OCI-LY7 (cell line): ENCODE measurements at regions not wholly inside any gene's neighbourhood (a gene's known extent, or its start where the extent isn't known, plus 50 kb on each side); places are given as distances from the start of the nearest gene placed in this dataset.

Experiments used
- BruUV-seq: library from RNA; stranded (reverse); fragments of 400-500 nt; replicated peaks from 2 replicates; lab custom pipeline; 2021; lab: Mats Ljungman, UMichigan
- CTCF ChIA-PET: fragments of 300-600 bp; sonication (Branson Sonifier 250); formaldehyde crosslinking; loops from one replicate; lab custom pipeline; 2022; ENCODE audit warnings: antibody characterized with exemption; ENCODE audit not compliant: unreplicated experiment; lab: Charles Lee
- POLR2A ChIA-PET: fragments of 300-600 bp; sonication (Branson Sonifier 250); formaldehyde crosslinking; loops from one replicate; lab custom pipeline; 2022; ENCODE audit warnings: antibody characterized with exemption; lab: Charles Lee
- DNase-seq: peaks from one replicate; pipeline ENCODE4 v3.0.0-alpha.2; 2015; ENCODE audit warnings: low spot score
- H2AFZ ChIP-seq: fragments of 200-600 bp; sonication (generic), shearing (Covaris generic); 2 replicates; pipeline ENCODE4 v1.6.1; 2014; ENCODE audit warnings: mild to moderate bottlenecking, antibody characterized with exemption, low read length, moderate library complexity
- H3K27ac ChIP-seq: fragments of 200-600 bp; sonication (generic); 2 replicates; pipeline ENCODE4 v1.5.1; 2014; ENCODE audit warnings: mixed run types, low read depth, mild to moderate bottlenecking, moderate library complexity, low read length, inconsistent platforms; ENCODE audit not compliant: poor library complexity, severe bottlenecking
- H3K36me3 ChIP-seq: fragments of 200-600 bp; sonication (generic); 2 replicates; pipeline ENCODE4 v1.6.1; 2014; ENCODE audit warnings: mild to moderate bottlenecking, antibody characterized with exemption, low read length, moderate library complexity, mixed read lengths; ENCODE audit not compliant: insufficient read depth
- H3K4me1 ChIP-seq: fragments of 200-600 bp; sonication (generic); 2 replicates; pipeline ENCODE4 v1.5.1; 2014; ENCODE audit warnings: mild to moderate bottlenecking, low read length; ENCODE audit not compliant: insufficient read depth, poor library complexity, severe bottlenecking
- H3K4me2 ChIP-seq: fragments of 200-600 bp; sonication (generic); 2 replicates; pipeline ENCODE4 v1.6.1; 2014; ENCODE audit warnings: mild to moderate bottlenecking, low read length
- H3K4me3 ChIP-seq: fragments of 200-600 bp; sonication (generic); 2 replicates; pipeline ENCODE4 v1.5.1; 2014; ENCODE audit warnings: mild to moderate bottlenecking, low read depth, low read length; ENCODE audit not compliant: poor library complexity, severe bottlenecking
- H3K79me2 ChIP-seq: fragments of 200-600 bp; sonication (generic); 2 replicates; pipeline ENCODE4 v1.6.1; 2016; ENCODE audit warnings: low read depth, mild to moderate bottlenecking, low read length, moderate library complexity, mixed read lengths; ENCODE audit not compliant: insufficient read depth
- H3K9me2 ChIP-seq: fragments of 200-600 bp; sonication (generic); 2 replicates; pipeline ENCODE4 v1.6.1; 2016; ENCODE audit warnings: mild to moderate bottlenecking, low read length, mixed read lengths; ENCODE audit not compliant: insufficient read depth
- H3K9me3 ChIP-seq: fragments of 200-600 bp; sonication (generic); 2 replicates; pipeline ENCODE4 v1.6.1; 2014; ENCODE audit warnings: mild to moderate bottlenecking, mixed run types, low read length, mixed read lengths
- H4K20me1 ChIP-seq: fragments of 200-600 bp; sonication (generic); 2 replicates; pipeline ENCODE4 v1.6.1; 2014; ENCODE audit warnings: mild to moderate bottlenecking, antibody characterized with exemption, low read length, moderate library complexity, mixed read lengths; ENCODE audit not compliant: insufficient read depth
- CTCF ChIP-seq: fragments of 200-600 bp; sonication (generic); conservative IDR thresholded peaks from 2 replicates; pipeline ENCODE4 v1.5.1; 2014; ENCODE audit warnings: mild to moderate bottlenecking, antibody characterized with exemption, low read length, moderate library complexity, mixed read lengths
- EZH2phosphoT487 ChIP-seq: fragments of 200-600 bp; sonication (generic); IDR thresholded peaks from 2 replicates; pipeline ENCODE4 v1.6.1; 2018; ENCODE audit warnings: low read depth, borderline replicate concordance, mild to moderate bottlenecking, mixed run types, antibody characterized with exemption, low read length, moderate library complexity, mixed read lengths
- intact Hi-C: fragments of 100-400 bp; cut with micrococcal nuclease; formaldehyde crosslinking; loops from one replicate; pipeline ENCODE4 v1.10.0; 2022; ENCODE audit not compliant: unreplicated experiment

GRCh38 chr3:148178503-148178902 is 519.2 kb upstream of the AGTR1 start:
- Histone ChIP-seq H3K4me1 (no peaks in the 10 kb centered on the region), H3K9me2 (no peaks in the 10 kb centered on the region), H3K36me3 (no peaks in the 10 kb centered on the region), H3K79me2 (no peaks in the 10 kb centered on the region), H3K9me3 (no peaks in the 10 kb centered on the region), H3K4me2 (no peak overlapping the region), H2AFZ (no peak overlapping the region), H4K20me1 (no peaks in the 10 kb centered on the region), H3K4me3 (no peak overlapping the region), H3K27ac (no peak overlapping the region)
- no peak for TF ChIP-seq CTCF
- TF ChIP-seq EZH2phosphoT487 = no peak
- BruUV-seq = no TSS peak
- intact Hi-C loops = no loop called here
- POLR2A ChIA-PET = interaction anchor here (0.7 kb wide), 1 partner anchor 285 kb away, joined by 3 read pairs; no protein-coding TSS in a partner anchor
- CTCF ChIA-PET = no interaction called here
- DNase-seq = no peak

DNA sequence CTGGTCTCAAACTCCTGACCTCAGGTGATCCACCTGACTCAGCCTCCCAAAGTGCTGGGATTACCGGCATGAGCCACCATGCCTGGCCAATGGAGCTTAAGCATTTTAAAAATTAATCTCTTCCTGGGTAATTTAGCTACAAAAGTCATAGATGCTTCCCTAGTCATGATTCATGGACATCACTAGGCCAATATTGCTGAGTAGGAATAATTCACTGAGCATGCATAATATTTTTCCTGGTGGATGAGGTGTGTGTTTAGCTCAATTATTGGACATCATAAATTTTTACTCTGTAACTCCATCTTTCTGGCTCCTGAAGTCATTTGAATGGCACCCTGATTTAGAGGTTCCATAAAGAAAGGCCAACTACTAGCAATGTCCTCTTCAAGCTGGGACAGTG is 512.9 kb upstream of the AGTR1 start:
- Histone ChIP-seq H3K4me3 (no peak overlapping the region), H3K9me2 (no peaks in the 10 kb centered on the region), H2AFZ (no peak overlapping the region), H3K79me2 (no peaks in the 10 kb centered on the region), H3K36me3 (no peaks in the 10 kb centered on the region), H3K4me1 (no peaks in the 10 kb centered on the region), H3K27ac (no peak overlapping the region), H4K20me1 (no peaks in the 10 kb centered on the region), H3K9me3 (no peaks in the 10 kb centered on the region), H3K4me2 (no peak overlapping the region)
- no TSS peak for BruUV-seq
- intact Hi-C loops = no loop called here
- ChIA-PET POLR2A (interaction anchor here (0.6 kb wide), 1 partner anchor 220 kb away, joined by 3 read pairs; no protein-coding TSS in a partner anchor), CTCF (no interaction called here)
- no peak for DNase-seq
- no peak for TF ChIP-seq CTCF
- TF ChIP-seq EZH2phosphoT487 = no peak

DNA sequence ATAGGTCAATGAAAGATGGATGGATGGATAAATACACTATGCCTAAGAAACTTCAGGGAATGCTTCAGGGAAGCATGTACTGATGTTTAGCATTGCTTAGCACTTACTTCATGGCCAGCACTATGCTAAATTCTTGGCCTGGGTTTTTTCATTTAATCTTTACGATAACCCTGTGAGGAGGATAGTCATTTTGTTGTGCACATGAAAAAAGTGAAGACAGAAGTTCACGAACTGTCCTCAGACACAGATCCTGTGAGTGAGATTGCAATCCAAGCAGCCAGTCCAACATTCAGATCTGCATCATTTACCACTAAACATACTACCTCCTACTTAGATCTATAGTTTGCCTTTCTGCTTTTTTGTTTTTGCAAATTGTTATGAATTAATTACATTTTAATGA is 510.8 kb upstream of the AGTR1 start:
- H3K4me1 ChIP-seq = no peaks in the 10 kb centered on the region
- TF ChIP-seq EZH2phosphoT487 = no peak
- no peak for TF ChIP-seq CTCF
- no peaks in the 10 kb centered on the region for H4K20me1 ChIP-seq
- no peak overlapping the region for H3K4me3 ChIP-seq
- H3K27ac ChIP-seq = no peak overlapping the region
- no peaks in the 10 kb centered on the region for H3K79me2 ChIP-seq
- intact Hi-C loops = no loop called here
- no TSS peak for BruUV-seq
- no peaks in the 10 kb centered on the region for H3K36me3 ChIP-seq
- H3K9me3 ChIP-seq = no peaks in the 10 kb centered on the region
- H3K9me2 ChIP-seq = no peaks in the 10 kb centered on the region
- H3K4me2 ChIP-seq = no peak overlapping the region
- H2AFZ ChIP-seq = no peak overlapping the region
- ChIA-PET POLR2A (interaction anchor here (0.7 kb wide), 1 partner anchor 9 kb away, joined by 3 read pairs; no protein-coding TSS in a partner anchor), CTCF (no interaction called here)
- DNase-seq = no peak
